Liver (tissue), 7 donors: ENCODE measurements at regions not wholly inside any gene's neighbourhood (a gene's known extent, or its start where the extent isn't known, plus 50 kb on each side); places are given as distances from the start of the nearest gene placed in this dataset.
A peak's percentile ranks its signal among the peaks of the same experiment; 100 is the strongest.
"Not testable (repeated sequence)": the region's sequence is repeated elsewhere in the genome, so short reads cannot be mapped to it uniquely, and the experiment has no call there.

ENCODE experiments used
- DNase-seq: peaks from one replicate; pipeline ENCODE4 v3.0.0-alpha.2; 2017; ENCODE audit warnings: low spot score
- H3K27ac ChIP-seq, 2 donors: one replicate each; pipeline ENCODE4 v1.7.0; 2013; ENCODE audit warnings: inconsistent platforms in 2 of 2, low read length in 2 of 2, control low read depth in 1 of 2, low read depth in 1 of 2, mild to moderate bottlenecking in 1 of 2
- H3K27me3 ChIP-seq, 4 donors: one replicate each; pipeline versions ENCODE4 v1.6.1 to v1.7.0; 2013; ENCODE audit warnings: low read length in 3 of 4, inconsistent platforms in 1 of 4, mild to moderate bottlenecking in 1 of 4, moderate library complexity in 1 of 4; ENCODE audit not compliant: control insufficient read depth in 4 of 4, insufficient read depth in 4 of 4
- H3K36me3 ChIP-seq, 4 donors: one replicate each; pipeline versions ENCODE4 v1.6.1 to v1.7.0; 2013; ENCODE audit warnings: low read length in 3 of 4, mild to moderate bottlenecking in 3 of 4, low read depth in 1 of 4, moderate library complexity in 1 of 4; ENCODE audit not compliant: control insufficient read depth in 4 of 4, insufficient read depth in 3 of 4
- H3K4me1 ChIP-seq, 4 donors: one replicate each; pipeline versions ENCODE4 v1.6.1 to v1.7.0; 2013; ENCODE audit warnings: low read length in 3 of 4, mild to moderate bottlenecking in 3 of 4, moderate library complexity in 1 of 4; ENCODE audit not compliant: control insufficient read depth in 4 of 4, insufficient read depth in 4 of 4
- H3K4me3 ChIP-seq, 3 donors: one replicate each; pipeline versions ENCODE4 v1.6.1 to v1.7.0; 2013; ENCODE audit warnings: low read length in 3 of 3, control low read depth in 1 of 3, low read depth in 1 of 3, mild to moderate bottlenecking in 1 of 3
- H3K9ac ChIP-seq, 2 donors: one replicate each; pipeline ENCODE4 v1.7.0; 2013; ENCODE audit warnings: low read length in 2 of 2, mild to moderate bottlenecking in 2 of 2, moderate library complexity in 2 of 2, control low read depth in 1 of 2, low read depth in 1 of 2
- H3K9me3 ChIP-seq, 4 donors: one replicate each; pipeline versions ENCODE4 v1.6.1 to v1.7.0; 2013; ENCODE audit warnings: low read length in 3 of 4; ENCODE audit not compliant: control insufficient read depth in 4 of 4
- EGR1 ChIP-seq, 2 donors: IDR thresholded peaks; 2 replicates each; pipeline ENCODE4 v1.6.1; 2016 to 2018; ENCODE audit warnings: antibody characterized with exemption in 2 of 2, low read depth in 2 of 2
- FOXA2 ChIP-seq: IDR thresholded peaks from 2 replicates; pipeline ENCODE4 v1.6.1; 2016; ENCODE audit warnings: antibody characterized with exemption
- GABPA ChIP-seq, 2 donors: IDR thresholded peaks in 1 of 2; conservative IDR thresholded peaks in 1 of 2; 2 replicates each; pipeline ENCODE4 v1.6.1; 2016; ENCODE audit warnings: antibody characterized with exemption in 2 of 2, mild to moderate bottlenecking in 1 of 2, moderate library complexity in 1 of 2
- HNF4A ChIP-seq, 2 donors: conservative IDR thresholded peaks; 2 replicates each; pipeline ENCODE4 v1.6.1; 2016; ENCODE audit warnings: antibody characterized with exemption in 2 of 2, mild to moderate bottlenecking in 2 of 2
- NR2F2 ChIP-seq: IDR thresholded peaks from 2 replicates; pipeline ENCODE4 v1.6.1; 2016; ENCODE audit warnings: antibody characterized with exemption
- SP1 ChIP-seq: IDR thresholded peaks from 2 replicates; pipeline ENCODE4 v1.6.1; 2018; ENCODE audit warnings: antibody characterized with exemption, mild to moderate bottlenecking
- YY1 ChIP-seq: IDR thresholded peaks from 2 replicates; pipeline ENCODE4 v1.6.1; 2016; ENCODE audit warnings: antibody characterized with exemption, mild to moderate bottlenecking
- WGBS: extraction: QIAGEN DNeasy Blood & Tissue Kit; methylation state at CpG from one replicate; pipeline ENCODE4 v1.1.7; 2013; 5-methylcytosine and 5-hydroxymethylcytosine counted together
- TF ChIP-seq, protein P1 (sequence below): IDR thresholded peaks from 2 replicates; pipeline ENCODE4 v1.6.1; 2016; ENCODE audit warnings: antibody characterized with exemption, mild to moderate bottlenecking
- TF ChIP-seq, protein P2 (sequence below): IDR thresholded peaks from 2 replicates; pipeline ENCODE4 v1.6.1; 2016; ENCODE audit warnings: antibody characterized with exemption
- TF ChIP-seq, protein P3 (sequence below): IDR thresholded peaks from 2 replicates; pipeline ENCODE4 v1.6.1; 2016; ENCODE audit warnings: antibody characterized with exemption
- donor health status: healthy.
- donor health status: healthy.
- donor health status: healthy.
- donor health status: healthy.

DNA sequence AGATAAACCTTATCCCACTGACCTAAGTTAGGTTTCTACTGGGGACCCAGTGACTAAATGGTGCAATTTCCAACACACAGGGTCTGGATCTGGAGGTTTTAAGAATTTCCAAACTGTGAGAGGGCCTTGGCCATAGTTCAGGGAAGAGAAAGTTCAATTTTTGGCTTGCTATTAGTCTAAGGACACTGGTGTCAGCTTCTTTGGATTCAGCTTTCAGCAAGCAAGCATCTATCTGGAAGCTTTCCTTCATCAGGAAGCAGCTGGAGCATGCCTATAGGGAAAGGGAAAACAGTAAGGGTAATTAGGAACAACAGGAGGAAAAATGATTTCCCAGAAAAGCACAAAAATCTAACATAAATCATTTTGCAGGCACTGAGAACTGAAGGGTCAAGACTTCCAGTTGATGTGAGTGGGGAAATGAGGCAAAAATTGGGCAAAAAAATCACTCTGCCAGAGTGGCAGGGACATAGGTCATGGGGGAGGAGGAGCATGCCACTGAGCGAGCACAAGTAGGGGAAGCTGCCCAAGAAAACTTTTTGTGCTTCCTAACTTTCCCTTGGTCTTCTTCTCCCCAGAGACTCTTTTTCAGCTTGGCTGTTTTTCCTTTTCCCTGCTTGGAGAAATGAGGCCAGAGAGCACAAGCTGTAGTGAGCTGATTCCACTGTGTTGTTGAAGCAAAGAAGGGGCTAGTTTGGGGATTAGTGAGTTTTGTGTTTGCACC is 299.6 kb downstream of the FGF10 start:
- Histone ChIP-seq H3K9ac (no peak overlapping the region), H3K9me3 (no peaks in the 10 kb centered on the region), H3K4me3 (no peak overlapping the region), H3K27ac (no peak overlapping the region), H3K36me3 (no peaks in the 10 kb centered on the region), H3K27me3 (no peaks in the 10 kb centered on the region), H3K4me1 (no peaks in the 10 kb centered on the region)
- TF ChIP-seq HNF4A (conservative IDR thresholded peaks at IDR 0.05): no peak
- peak; percentile 76 for TF ChIP-seq NR2F2
- 64% methylated on average over 1 of the region's 1 CpG for WGBS
- DNase-seq: no peak

DNA sequence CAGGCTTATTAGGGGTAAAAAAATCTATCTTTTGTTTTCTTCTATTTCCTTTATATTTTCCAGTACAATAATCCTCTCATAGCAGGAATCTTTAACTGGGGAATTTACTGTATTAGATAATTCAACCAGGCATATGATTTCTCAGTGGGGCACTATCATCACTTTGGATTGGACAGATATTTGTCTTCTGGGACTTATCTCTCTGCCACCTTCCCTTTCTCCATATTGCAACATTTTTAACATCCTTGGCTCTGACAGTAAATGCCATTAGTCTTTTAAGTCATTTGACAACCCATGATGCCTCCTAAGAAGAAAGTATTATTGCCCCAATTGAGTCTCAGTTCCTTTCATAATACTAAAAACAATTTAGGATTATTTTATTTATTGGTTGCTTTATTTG is 304.1 kb downstream of the FGF10 start:
- H3K4me1 ChIP-seq: no peaks in the 10 kb centered on the region
- TF ChIP-seq YY1: no peak
- TF ChIP-seq, protein P1, sequence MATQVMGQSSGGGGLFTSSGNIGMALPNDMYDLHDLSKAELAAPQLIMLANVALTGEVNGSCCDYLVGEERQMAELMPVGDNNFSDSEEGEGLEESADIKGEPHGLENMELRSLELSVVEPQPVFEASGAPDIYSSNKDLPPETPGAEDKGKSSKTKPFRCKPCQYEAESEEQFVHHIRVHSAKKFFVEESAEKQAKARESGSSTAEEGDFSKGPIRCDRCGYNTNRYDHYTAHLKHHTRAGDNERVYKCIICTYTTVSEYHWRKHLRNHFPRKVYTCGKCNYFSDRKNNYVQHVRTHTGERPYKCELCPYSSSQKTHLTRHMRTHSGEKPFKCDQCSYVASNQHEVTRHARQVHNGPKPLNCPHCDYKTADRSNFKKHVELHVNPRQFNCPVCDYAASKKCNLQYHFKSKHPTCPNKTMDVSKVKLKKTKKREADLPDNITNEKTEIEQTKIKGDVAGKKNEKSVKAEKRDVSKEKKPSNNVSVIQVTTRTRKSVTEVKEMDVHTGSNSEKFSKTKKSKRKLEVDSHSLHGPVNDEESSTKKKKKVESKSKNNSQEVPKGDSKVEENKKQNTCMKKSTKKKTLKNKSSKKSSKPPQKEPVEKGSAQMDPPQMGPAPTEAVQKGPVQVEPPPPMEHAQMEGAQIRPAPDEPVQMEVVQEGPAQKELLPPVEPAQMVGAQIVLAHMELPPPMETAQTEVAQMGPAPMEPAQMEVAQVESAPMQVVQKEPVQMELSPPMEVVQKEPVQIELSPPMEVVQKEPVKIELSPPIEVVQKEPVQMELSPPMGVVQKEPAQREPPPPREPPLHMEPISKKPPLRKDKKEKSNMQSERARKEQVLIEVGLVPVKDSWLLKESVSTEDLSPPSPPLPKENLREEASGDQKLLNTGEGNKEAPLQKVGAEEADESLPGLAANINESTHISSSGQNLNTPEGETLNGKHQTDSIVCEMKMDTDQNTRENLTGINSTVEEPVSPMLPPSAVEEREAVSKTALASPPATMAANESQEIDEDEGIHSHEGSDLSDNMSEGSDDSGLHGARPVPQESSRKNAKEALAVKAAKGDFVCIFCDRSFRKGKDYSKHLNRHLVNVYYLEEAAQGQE: no peak
- no peak overlapping the region for H3K4me3 ChIP-seq
- H3K27ac ChIP-seq: no peak overlapping the region
- no peak for DNase-seq
- no peaks in the 10 kb centered on the region for H3K27me3 ChIP-seq
- H3K9ac ChIP-seq: no peak overlapping the region
- no peaks in the 10 kb centered on the region for H3K36me3 ChIP-seq
- H3K9me3 ChIP-seq: no peaks in the 10 kb centered on the region

DNA sequence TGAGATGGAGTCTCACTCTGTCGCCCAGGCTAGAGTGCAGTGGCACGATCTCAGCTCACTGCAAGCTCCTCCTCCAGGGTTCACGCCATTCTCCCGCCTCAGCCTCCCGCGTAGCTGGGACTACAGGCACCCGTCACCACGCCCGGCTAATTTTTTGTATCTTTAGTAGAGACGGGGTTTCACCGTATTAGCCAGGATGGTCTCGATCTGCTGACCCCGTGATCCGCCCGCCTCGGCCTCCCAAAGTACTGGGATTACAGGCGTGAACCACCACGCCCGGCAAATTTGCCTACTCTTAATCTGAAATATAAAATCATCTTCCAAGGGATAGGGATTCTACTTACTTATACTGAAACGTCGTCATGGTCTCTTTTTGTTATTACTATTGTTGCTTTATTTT is 314.7 kb downstream of the FGF10 start:
- H3K9me3 ChIP-seq, DNase-seq, H3K27ac ChIP-seq, H3K27me3 ChIP-seq, H3K36me3 ChIP-seq, H3K4me3 ChIP-seq, H3K9ac ChIP-seq, H3K4me1 ChIP-seq: not testable (repeated sequence)
- 94% methylated on average over 21 of the region's 21 CpGs for WGBS

DNA sequence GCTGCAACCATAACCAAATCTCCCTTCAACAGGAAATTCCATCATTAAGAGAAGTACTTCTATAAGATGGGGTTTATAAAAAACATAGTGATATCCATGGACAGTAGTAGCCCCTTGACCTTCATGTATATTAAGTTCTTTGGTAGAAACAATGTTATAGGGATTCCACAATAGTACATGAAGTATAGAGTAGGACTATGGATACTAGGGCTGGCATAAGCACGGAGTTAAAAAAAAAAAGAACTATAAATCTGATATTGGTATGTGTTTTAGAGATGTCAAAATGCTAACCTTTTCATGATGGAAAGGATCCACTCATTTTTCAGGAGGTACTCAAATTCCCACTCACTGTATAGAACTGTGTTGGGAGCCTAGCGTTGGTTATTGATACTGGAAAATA is 337.6 kb downstream of the FGF10 start:
- H3K27ac ChIP-seq: no peak overlapping the region
- H3K4me1 ChIP-seq: no peaks in the 10 kb centered on the region
- no peaks in the 10 kb centered on the region for H3K27me3 ChIP-seq
- peaks cover 0 to 1% (median 0%) of the 10 kb centered on the region in 4 donors for H3K9me3 ChIP-seq
- DNase-seq: no peak
- WGBS: 85% methylated on average over 2 of the region's 2 CpGs
- H3K4me3 ChIP-seq: no peak overlapping the region
- no peaks in the 10 kb centered on the region for H3K36me3 ChIP-seq
- no peak overlapping the region for H3K9ac ChIP-seq
- TF ChIP-seq, protein P2, sequence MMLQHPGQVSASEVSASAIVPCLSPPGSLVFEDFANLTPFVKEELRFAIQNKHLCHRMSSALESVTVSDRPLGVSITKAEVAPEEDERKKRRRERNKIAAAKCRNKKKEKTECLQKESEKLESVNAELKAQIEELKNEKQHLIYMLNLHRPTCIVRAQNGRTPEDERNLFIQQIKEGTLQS: no peak
- TF ChIP-seq EGR1 (IDR thresholded peaks at IDR 0.05; ENCODE audit: low read depth in 2 of 2): no peak
- no peak for TF ChIP-seq NR2F2
- no peak for TF ChIP-seq SP1
- TF ChIP-seq YY1: no peak
- TF ChIP-seq FOXA2: no peak
- TF ChIP-seq GABPA (IDR thresholded peaks at IDR 0.05 in 1 of 2, conservative IDR thresholded peaks at IDR 0.05 in 1 of 2): no peak
- TF ChIP-seq, protein P1: no peak
- TF ChIP-seq, protein P3, sequence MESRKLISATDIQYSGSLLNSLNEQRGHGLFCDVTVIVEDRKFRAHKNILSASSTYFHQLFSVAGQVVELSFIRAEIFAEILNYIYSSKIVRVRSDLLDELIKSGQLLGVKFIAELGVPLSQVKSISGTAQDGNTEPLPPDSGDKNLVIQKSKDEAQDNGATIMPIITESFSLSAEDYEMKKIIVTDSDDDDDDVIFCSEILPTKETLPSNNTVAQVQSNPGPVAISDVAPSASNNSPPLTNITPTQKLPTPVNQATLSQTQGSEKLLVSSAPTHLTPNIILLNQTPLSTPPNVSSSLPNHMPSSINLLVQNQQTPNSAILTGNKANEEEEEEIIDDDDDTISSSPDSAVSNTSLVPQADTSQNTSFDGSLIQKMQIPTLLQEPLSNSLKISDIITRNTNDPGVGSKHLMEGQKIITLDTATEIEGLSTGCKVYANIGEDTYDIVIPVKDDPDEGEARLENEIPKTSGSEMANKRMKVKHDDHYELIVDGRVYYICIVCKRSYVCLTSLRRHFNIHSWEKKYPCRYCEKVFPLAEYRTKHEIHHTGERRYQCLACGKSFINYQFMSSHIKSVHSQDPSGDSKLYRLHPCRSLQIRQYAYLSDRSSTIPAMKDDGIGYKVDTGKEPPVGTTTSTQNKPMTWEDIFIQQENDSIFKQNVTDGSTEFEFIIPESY: no peak
